ENCODE measurements at regions not wholly inside any gene's neighbourhood (a gene's known extent, or its start where the extent isn't known, plus 50 kb on each side); places are given as distances from the start of the nearest gene placed in this dataset.

DNA sequence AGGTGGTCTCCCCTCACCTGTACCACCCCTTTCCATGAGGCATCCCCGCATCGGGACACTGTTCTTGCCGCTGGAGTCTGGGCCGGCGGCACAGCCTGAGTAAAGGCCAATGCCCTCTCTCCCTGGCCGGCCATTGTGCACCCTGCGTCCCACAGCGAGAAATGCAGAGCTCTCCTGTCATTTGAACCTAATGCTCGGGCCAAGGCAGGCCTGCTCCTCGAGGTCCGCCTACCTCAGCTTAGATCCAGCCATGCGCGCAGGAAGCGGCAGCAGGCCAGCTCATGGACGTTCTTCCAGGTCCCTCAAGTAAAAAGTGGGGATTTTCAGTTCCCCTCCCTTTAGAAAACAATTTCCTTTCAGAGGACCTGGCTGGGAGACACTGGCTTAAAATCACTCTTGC lies 135.0 kb downstream of the HSD17B3 start:
- CTCF ChIA-PET = no interaction called here
- DNase-seq = no peak

DNA sequence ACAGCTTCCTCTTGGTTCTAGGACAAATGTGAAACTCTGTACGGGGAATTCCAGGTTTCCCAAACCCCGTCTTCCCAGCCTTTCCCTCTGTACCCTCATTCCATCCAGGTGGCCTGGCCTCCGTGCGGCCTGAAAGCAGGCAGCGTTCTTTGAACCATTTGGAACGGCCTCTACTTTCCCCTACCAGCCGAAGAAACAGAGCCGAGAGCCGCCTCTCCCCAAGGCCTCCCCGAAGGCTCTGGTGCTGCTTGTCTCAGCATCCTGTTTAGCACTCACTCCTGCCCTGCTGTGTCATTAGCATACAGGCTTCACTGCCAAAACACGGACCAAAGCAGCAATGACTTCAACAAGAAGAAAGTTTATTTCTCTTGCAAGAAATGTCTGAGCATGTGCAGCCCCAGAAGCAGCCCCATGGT lies 137.7 kb downstream of the HSD17B3 start:
- no peaks in the 10 kb centered on the region for H3K36me3 Mint-ChIP-seq (ENCODE audit: low read depth)
- CTCF ChIA-PET = no interaction called here
- H3K27ac Mint-ChIP-seq = no peak overlapping the region
- no peak overlapping the region for H3K4me3 Mint-ChIP-seq
- no peaks in the 10 kb centered on the region for H3K4me1 Mint-ChIP-seq (ENCODE audit: low read depth)
- H3K27me3 Mint-ChIP-seq (ENCODE audit: low read depth) = peaks cover 2% of the 10 kb centered on the region
- no peak for DNase-seq
- intact Hi-C loops (cut with micrococcal nuclease) = no loop called here
- H3K9me3 Mint-ChIP-seq = no peaks in the 10 kb centered on the region

More for the DNA sequence above, 135.0 kb downstream of the HSD17B3 start:
- intact Hi-C loops (cut with micrococcal nuclease) = no loop called here
- no peak overlapping the region for H3K4me3 Mint-ChIP-seq
- no peaks in the 10 kb centered on the region for H3K4me1 Mint-ChIP-seq (ENCODE audit: low read depth)
- H3K36me3 Mint-ChIP-seq (ENCODE audit: low read depth) = no peaks in the 10 kb centered on the region
- peaks cover 2% of the 10 kb centered on the region for H3K27me3 Mint-ChIP-seq (ENCODE audit: low read depth)
- H3K27ac Mint-ChIP-seq = no peak overlapping the region
- no peaks in the 10 kb centered on the region for H3K9me3 Mint-ChIP-seq

- DNase-seq = no peak
- no peaks in the 10 kb centered on the region for H3K36me3 Mint-ChIP-seq (ENCODE audit: low read depth)
- peaks cover 2% of the 10 kb centered on the region for H3K27me3 Mint-ChIP-seq (ENCODE audit: low read depth)
- H3K27ac Mint-ChIP-seq = no peak overlapping the region
- no peak overlapping the region for H3K4me3 Mint-ChIP-seq
- intact Hi-C loops (cut with micrococcal nuclease) = no loop called here
- CTCF ChIA-PET = no interaction called here
- no peaks in the 10 kb centered on the region for H3K9me3 Mint-ChIP-seq
- peaks cover 3% of the 10 kb centered on the region for H3K4me1 Mint-ChIP-seq (ENCODE audit: low read depth)
Observed at GRCh38 chr9:96163712-96164111, 138.3 kb downstream of the HSD17B3 start.

- Mint-ChIP-seq H3K4me1 (ENCODE audit: low read depth) (peaks cover 5% of the 10 kb centered on the region), H3K4me3 (no peak overlapping the region), H3K27me3 (ENCODE audit: low read depth) (peaks cover 2% of the 10 kb centered on the region), H3K36me3 (ENCODE audit: low read depth) (no peaks in the 10 kb centered on the region), H3K9me3 (no peaks in the 10 kb centered on the region), H3K27ac (no peak overlapping the region)
- DNase-seq = no peak
- intact Hi-C loops (cut with micrococcal nuclease) = no loop called here
- CTCF ChIA-PET = no interaction called here
Observed at GRCh38 chr9:96163161-96163560, 138.8 kb downstream of the HSD17B3 start.

- no peak overlapping the region for H3K27ac Mint-ChIP-seq
- intact Hi-C loops (cut with micrococcal nuclease) = no loop called here
- no peak overlapping the region for H3K4me3 Mint-ChIP-seq
- CTCF ChIA-PET = interaction anchor here (1.4 kb wide), 1 partner anchor 70 kb away, joined by 5 read pairs; no protein-coding TSS in a partner anchor
- H3K9me3 Mint-ChIP-seq = no peaks in the 10 kb centered on the region
- peaks cover 3% of the 10 kb centered on the region for H3K27me3 Mint-ChIP-seq (ENCODE audit: low read depth)
- peaks cover 7% of the 10 kb centered on the region for H3K4me1 Mint-ChIP-seq (ENCODE audit: low read depth)
- no peaks in the 10 kb centered on the region for H3K36me3 Mint-ChIP-seq (ENCODE audit: low read depth)
- no peak for DNase-seq
Observed at GRCh38 chr9:96161819-96162218, 140.2 kb downstream of the HSD17B3 start.

- CTCF ChIA-PET = interaction anchor here (0.6 to 1.4 kb wide), 3 partner anchors 71 to 1271 kb away, joined by 3 to 5 read pairs (median 3); no protein-coding TSS in a partner anchor
- no peaks in the 10 kb centered on the region for H3K36me3 Mint-ChIP-seq (ENCODE audit: low read depth)
- no peak for DNase-seq
- H3K27me3 Mint-ChIP-seq (ENCODE audit: low read depth) = peaks cover 4% of the 10 kb centered on the region
- intact Hi-C loops (cut with micrococcal nuclease) = no loop called here
- H3K27ac Mint-ChIP-seq = no peak overlapping the region
- peaks cover 7% of the 10 kb centered on the region for H3K4me1 Mint-ChIP-seq (ENCODE audit: low read depth)
- H3K9me3 Mint-ChIP-seq = no peaks in the 10 kb centered on the region
- H3K4me3 Mint-ChIP-seq = no peak overlapping the region
Observed at GRCh38 chr9:96160866-96161265, 141.1 kb downstream of the HSD17B3 start.

DNA sequence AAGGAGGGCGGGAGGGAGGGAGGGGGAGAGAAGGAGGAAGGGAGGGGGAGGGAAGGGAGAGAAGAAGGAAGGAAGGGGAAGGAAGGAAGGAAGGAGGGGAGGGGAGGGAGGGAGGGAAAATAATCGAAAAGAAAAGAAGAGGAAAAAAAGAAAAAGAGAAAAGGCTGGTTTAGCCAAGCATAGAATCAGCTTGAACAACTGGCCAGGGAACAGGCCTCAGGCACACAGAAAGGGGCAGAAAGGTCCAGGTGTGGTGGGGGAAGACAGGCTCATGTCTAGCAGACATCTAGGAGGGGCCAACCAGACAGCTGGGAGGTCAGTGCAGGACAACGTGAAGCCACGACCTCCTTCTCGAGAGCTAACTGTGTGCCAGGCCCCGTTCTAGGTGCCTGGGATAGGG lies 141.8 kb downstream of the HSD17B3 start:
- Mint-ChIP-seq H3K27me3 (ENCODE audit: low read depth) (peaks cover 4% of the 10 kb centered on the region), H3K4me1 (ENCODE audit: low read depth) (peaks cover 7% of the 10 kb centered on the region), H3K4me3 (no peak overlapping the region), H3K36me3 (ENCODE audit: low read depth) (no peaks in the 10 kb centered on the region), H3K27ac (no peak overlapping the region), H3K9me3 (no peaks in the 10 kb centered on the region)
- intact Hi-C loops (cut with micrococcal nuclease) = no loop called here
- CTCF ChIA-PET = no interaction called here
- no peak for DNase-seq

DNA sequence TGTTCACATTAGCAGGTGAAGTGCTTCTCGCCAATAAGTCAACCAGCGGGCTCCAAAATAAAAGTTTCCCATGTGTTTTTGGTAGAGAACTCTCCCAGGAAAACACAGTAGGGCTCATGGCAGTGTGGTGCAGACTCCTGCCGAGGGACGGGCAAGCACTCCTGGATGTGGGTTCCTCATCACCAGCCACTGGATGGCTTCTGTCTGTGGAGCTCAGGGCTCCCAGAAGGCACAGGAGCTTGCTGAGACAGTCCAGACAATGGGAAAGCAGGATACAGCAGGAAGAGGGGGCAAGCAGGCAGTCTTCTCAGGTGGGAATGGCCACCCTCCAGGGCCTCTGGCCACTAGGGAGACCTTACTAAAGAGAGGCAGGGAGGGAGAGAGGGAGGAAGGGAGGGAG lies 142.4 kb downstream of the HSD17B3 start:
- Mint-ChIP-seq H3K9me3 (no peaks in the 10 kb centered on the region), H3K27ac (no peak overlapping the region), H3K4me1 (ENCODE audit: low read depth) (peaks cover 7% of the 10 kb centered on the region), H3K36me3 (ENCODE audit: low read depth) (no peaks in the 10 kb centered on the region), H3K4me3 (no peak overlapping the region), H3K27me3 (ENCODE audit: low read depth) (peaks cover 4% of the 10 kb centered on the region)
- CTCF ChIA-PET = no interaction called here
- intact Hi-C loops (cut with micrococcal nuclease) = no loop called here
- DNase-seq = no peak

GRCh38 chr9:96158909-96159575 lies 142.9 kb downstream of the HSD17B3 start:
- DNase-seq = no peak
- CTCF ChIA-PET = no interaction called here
- Mint-ChIP-seq H3K36me3 (ENCODE audit: low read depth) (no peaks in the 10 kb centered on the region), H3K27ac (no peak overlapping the region), H3K4me3 (no peak overlapping the region), H3K27me3 (ENCODE audit: low read depth) (peaks cover 4% of the 10 kb centered on the region), H3K9me3 (no peaks in the 10 kb centered on the region), H3K4me1 (ENCODE audit: low read depth) (peaks cover 7% of the 10 kb centered on the region)
- intact Hi-C loops (cut with micrococcal nuclease) = no loop called here

- Mint-ChIP-seq H3K27ac (no peak overlapping the region), H3K27me3 (ENCODE audit: low read depth) (peaks cover 4% of the 10 kb centered on the region), H3K4me1 (ENCODE audit: low read depth) (peaks cover 7% of the 10 kb centered on the region), H3K9me3 (no peaks in the 10 kb centered on the region), H3K36me3 (ENCODE audit: low read depth) (no peaks in the 10 kb centered on the region), H3K4me3 (no peak overlapping the region)
- no peak for DNase-seq
- intact Hi-C loops (cut with micrococcal nuclease) = no loop called here
- CTCF ChIA-PET = no interaction called here
Observed at GRCh38 chr9:96158147-96158546, 143.8 kb downstream of the HSD17B3 start.

DNA sequence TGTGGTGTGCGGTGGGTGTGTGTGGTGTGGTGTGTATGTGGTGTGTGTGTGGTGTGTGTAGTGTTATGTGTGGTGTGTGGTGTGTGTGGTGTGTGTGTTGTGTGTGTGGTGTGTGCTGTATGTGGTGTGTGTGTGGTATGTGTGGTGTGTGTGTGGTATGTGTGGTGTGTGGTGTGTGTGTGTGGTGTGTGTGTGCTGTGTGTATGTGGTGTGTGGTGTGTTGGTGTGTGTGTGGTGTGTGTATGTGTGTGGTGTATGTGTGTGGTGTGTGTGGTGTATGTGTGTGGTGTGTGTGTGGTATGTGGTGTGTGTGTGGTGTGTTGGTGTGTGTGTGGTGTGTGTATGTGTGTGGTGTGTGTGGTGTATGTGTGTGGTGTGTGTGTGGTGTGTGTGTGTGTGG lies 144.3 kb downstream of the HSD17B3 start:
- intact Hi-C loops (cut with micrococcal nuclease) = no loop called here
- Mint-ChIP-seq H3K27me3 (ENCODE audit: low read depth) (peaks cover 4% of the 10 kb centered on the region), H3K27ac (no peak overlapping the region), H3K4me3 (no peak overlapping the region), H3K4me1 (ENCODE audit: low read depth) (peaks cover 7% of the 10 kb centered on the region), H3K36me3 (ENCODE audit: low read depth) (no peaks in the 10 kb centered on the region), H3K9me3 (no peaks in the 10 kb centered on the region)
- DNase-seq = no peak
- CTCF ChIA-PET = interaction anchor here (0.7 kb wide), 1 partner anchor 34 kb away, joined by 3 read pairs; no protein-coding TSS in a partner anchor

- Mint-ChIP-seq H3K9me3 (no peaks in the 10 kb centered on the region), H3K4me1 (ENCODE audit: low read depth) (peaks cover 7% of the 10 kb centered on the region), H3K36me3 (ENCODE audit: low read depth) (no peaks in the 10 kb centered on the region), H3K4me3 (no peak overlapping the region), H3K27me3 (ENCODE audit: low read depth) (peaks cover 4% of the 10 kb centered on the region), H3K27ac (no peak overlapping the region)
- CTCF ChIA-PET = interaction anchor here (0.7 to 1.0 kb wide), 2 partner anchors 27 to 126 kb away, joined by 3 read pairs; no protein-coding TSS in a partner anchor
- intact Hi-C loops (cut with micrococcal nuclease) = no loop called here
- peak; percentile 7 for DNase-seq
Observed at GRCh38 chr9:96156171-96156974, 145.6 kb downstream of the HSD17B3 start.

DNA sequence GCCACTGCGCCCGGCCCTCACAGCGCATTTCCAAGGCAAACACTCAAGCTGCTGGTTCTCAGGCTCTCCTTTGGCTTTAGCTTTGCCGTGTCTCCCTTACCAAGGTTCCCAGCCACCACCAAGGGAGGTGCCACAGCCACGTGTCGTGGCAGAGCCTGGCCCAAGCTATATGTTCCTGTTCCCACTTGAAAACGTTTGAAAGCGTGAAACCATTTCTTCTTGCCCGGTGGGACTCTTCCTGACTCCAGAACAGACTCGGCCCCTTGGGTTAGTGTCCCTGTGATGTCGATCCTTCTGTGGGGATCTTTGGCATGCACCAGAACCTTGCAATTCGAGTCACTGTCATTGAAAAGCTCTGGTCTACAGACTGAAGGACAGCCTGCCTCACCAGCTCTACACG lies 147.9 kb downstream of the HSD17B3 start:
- Mint-ChIP-seq H3K27ac (no peak overlapping the region), H3K4me1 (ENCODE audit: low read depth) (peaks cover 22% of the 10 kb centered on the region), H3K9me3 (no peaks in the 10 kb centered on the region), H3K4me3 (no peak overlapping the region), H3K36me3 (ENCODE audit: low read depth) (no peaks in the 10 kb centered on the region), H3K27me3 (ENCODE audit: low read depth) (peaks cover 4% of the 10 kb centered on the region)
- no peak for DNase-seq
- intact Hi-C loops (cut with micrococcal nuclease) = no loop called here
- CTCF ChIA-PET = interaction anchor here (1.0 kb wide), 1 partner anchor 91 kb away, joined by 3 read pairs; no protein-coding TSS in a partner anchor

All from activated naive CD4-positive, alpha-beta T cell treated with anti-CD3 and anti-CD28 coated beads for 36 hours (primary cell).